DND-41 (cell line): ENCODE measurements at regions not wholly inside any gene's neighbourhood (a gene's known extent, or its start where the extent isn't known, plus 50 kb on each side); places are given as distances from the start of the nearest gene placed in this dataset.

Source experiments
- CTCF ChIP-seq: IDR thresholded peaks from 2 replicates; pipeline ENCODE4 v1.5.1; 2012; ENCODE audit warnings: borderline replicate concordance, low read length, moderate library complexity, mild to moderate bottlenecking; ENCODE audit not compliant: poor library complexity, severe bottlenecking; ENCODE audit errors: extremely low read depth
- EZH2 ChIP-seq: IDR thresholded peaks from 3 replicates; pipeline ENCODE4 v1.6.1; 2012; ENCODE audit warnings: borderline replicate concordance, low read depth, mild to moderate bottlenecking, moderate library complexity, low read length, inconsistent platforms; ENCODE audit not compliant: severe bottlenecking

GRCh38 chr13:33352041-33352440 lies 66.5 kb upstream of the STARD13 start:
- TF ChIP-seq CTCF, result no peak
- no peak for TF ChIP-seq EZH2
